GM23248 (cell line): ENCODE measurements at regions not wholly inside any gene's neighbourhood (a gene's known extent, or its start where the extent isn't known, plus 50 kb on each side); places are given as distances from the start of the nearest gene placed in this dataset.

ENCODE experiments used
- DNase-seq: peaks from one replicate; pipeline ENCODE4 v3.0.0-alpha.2; 2015
- H2AFZ ChIP-seq: fragments of 200-600 bp; sonication (generic); 2 replicates; pipeline ENCODE4 v1.6.1; 2016; ENCODE audit warnings: antibody characterized with exemption
- H3F3A ChIP-seq: fragments of 200-600 bp; sonication (generic); 2 replicates; pipeline ENCODE4 v1.6.1; 2016; ENCODE audit warnings: mild to moderate bottlenecking, antibody characterized with exemption, mixed run types; ENCODE audit not compliant: insufficient read depth
- H3K27ac ChIP-seq: fragments of 200-600 bp; sonication (generic); 2 replicates; pipeline ENCODE4 v1.5.1; 2016; ENCODE audit warnings: mild to moderate bottlenecking
- H3K27me3 ChIP-seq: fragments of 200-600 bp; sonication (generic); replicated peaks from 2 replicates; pipeline ENCODE4 v1.6.1; 2016; ENCODE audit warnings: mild to moderate bottlenecking; ENCODE audit not compliant: insufficient read depth
- H3K36me3 ChIP-seq: fragments of 200-600 bp; sonication (generic); 2 replicates; pipeline ENCODE4 v1.6.1; 2016; ENCODE audit warnings: low read depth, mild to moderate bottlenecking
- H3K4me1 ChIP-seq: fragments of 200-600 bp; sonication (generic); 2 replicates; pipeline ENCODE4 v1.6.1; 2016; ENCODE audit warnings: mild to moderate bottlenecking; ENCODE audit not compliant: insufficient read depth
- H3K4me2 ChIP-seq: fragments of 200-600 bp; sonication (generic); one replicate; pipeline ENCODE4 v1.6.1; 2016; ENCODE audit warnings: mild to moderate bottlenecking; ENCODE audit not compliant: unreplicated experiment
- H3K4me3 ChIP-seq: fragments of 200-600 bp; sonication (generic); 2 replicates; pipeline ENCODE4 v1.5.1; 2016; ENCODE audit warnings: mild to moderate bottlenecking
- H3K79me2 ChIP-seq: fragments of 200-600 bp; sonication (generic); 2 replicates; pipeline ENCODE4 v1.6.1; 2016; ENCODE audit warnings: mild to moderate bottlenecking; ENCODE audit not compliant: insufficient read depth
- H3K9ac ChIP-seq: fragments of 200-600 bp; sonication (generic); 2 replicates; pipeline ENCODE4 v1.6.1; 2016; ENCODE audit warnings: mild to moderate bottlenecking
- H3K9me2 ChIP-seq: fragments of 200-600 bp; sonication (generic); 2 replicates; pipeline ENCODE4 v1.6.1; 2016; ENCODE audit warnings: mixed run types, mild to moderate bottlenecking, moderate library complexity; ENCODE audit not compliant: insufficient read depth
- H3K9me3 ChIP-seq: fragments of 200-600 bp; sonication (generic); one replicate; pipeline ENCODE4 v1.6.1; 2017; ENCODE audit warnings: low read depth
- H4K20me1 ChIP-seq: fragments of 200-600 bp; sonication (generic); 2 replicates; pipeline ENCODE4 v1.6.0; 2016; ENCODE audit not compliant: insufficient read depth
- EZH2 ChIP-seq: fragments of 200-600 bp; sonication (generic); IDR thresholded peaks from 2 replicates; pipeline ENCODE4 v1.6.1; 2018; ENCODE audit warnings: antibody characterized with exemption, mild to moderate bottlenecking; ENCODE audit not compliant: insufficient read depth, poor library complexity, severe bottlenecking
- EZH2phosphoT487 ChIP-seq: fragments of 200-600 bp; sonication (generic); IDR thresholded peaks from 2 replicates; pipeline ENCODE4 v1.6.1; 2018; ENCODE audit warnings: antibody characterized with exemption, moderate library complexity, mild to moderate bottlenecking, low read depth; ENCODE audit not compliant: insufficient read depth
- WGBS, 2 experiments: methylation state at CpG; one replicate each; pipeline ENCODE4 v1.1.6; 2015 to 2017; ENCODE audit warnings: low lambda C conversion rate in 2 of 2, low coverage in 1 of 2; ENCODE audit errors: missing lambda C conversion rate in 2 of 2; 5-methylcytosine and 5-hydroxymethylcytosine counted together
- in situ Hi-C: fragments of 300-500 bp; cut with MboI; formaldehyde crosslinking; loops from 2 replicates; pipeline ENCODE4 v1.15.0; 2020

- peak overlapping the region; percentile 17; the same call in 1 of the 2 replicates for H2AFZ ChIP-seq
- DNase-seq, result peak; percentile 83
- H3K79me2 ChIP-seq, result no peaks in the 10 kb centered on the region
- WGBS, 2 experiments, result 1 to 7% methylated on average over 4 of the region's 4 CpGs
- no peaks in the 10 kb centered on the region for H3K27me3 ChIP-seq
- H4K20me1 ChIP-seq, result no peaks in the 10 kb centered on the region
- H3K36me3 ChIP-seq, result no peaks in the 10 kb centered on the region
- in situ Hi-C loops, result no loop called here
- peak overlapping the region; percentile 61 for H3K9ac ChIP-seq
- peak overlapping the region; percentile 67 for H3K4me2 ChIP-seq
- peak overlapping the region; percentile 62 for H3K27ac ChIP-seq
- no peaks in the 10 kb centered on the region for H3K9me2 ChIP-seq
- no peak for TF ChIP-seq EZH2
- no peak for TF ChIP-seq EZH2phosphoT487
- no peaks in the 10 kb centered on the region for H3K9me3 ChIP-seq
- H3F3A ChIP-seq, result peaks cover 3% of the 10 kb centered on the region; the same call in 1 of the 2 replicates
- H3K4me3 ChIP-seq, result no peak overlapping the region
- H3K4me1 ChIP-seq, result peaks cover 14% of the 10 kb centered on the region
These were observed 124.1 kb downstream of the EN1 start for GRCh38 chr2:118723394-118723793.

DNA sequence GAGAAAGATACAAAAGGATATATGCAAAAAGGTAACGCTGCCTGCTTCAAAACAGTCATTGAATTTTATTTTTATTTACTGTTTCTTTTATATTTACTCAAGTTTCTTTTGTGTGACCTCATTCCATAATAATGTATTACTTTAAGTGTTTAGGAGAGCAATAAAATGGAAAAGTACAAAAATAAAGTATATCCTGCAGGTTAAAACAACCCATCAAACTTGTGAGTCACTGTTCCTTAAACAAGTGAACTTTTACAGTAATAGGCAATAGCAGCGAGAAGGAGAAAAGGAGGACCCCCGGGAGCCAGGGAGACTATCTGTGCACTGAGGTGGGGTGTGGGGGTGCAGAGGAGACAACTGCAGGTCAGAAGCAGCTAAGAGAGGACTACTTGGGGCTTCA, 124.5 kb downstream of the EN1 start:
- Histone ChIP-seq H3K9ac (no peak overlapping the region), H3K27me3 (no peaks in the 10 kb centered on the region), H4K20me1 (no peaks in the 10 kb centered on the region), H3K79me2 (no peaks in the 10 kb centered on the region), H3F3A (peaks cover 3% of the 10 kb centered on the region; the same call in 1 of the 2 replicates), H2AFZ (peak overlapping the region; percentile 17; the same call in 1 of the 2 replicates), H3K4me2 (peak overlapping the region; percentile 67), H3K27ac (no peak overlapping the region), H3K9me2 (no peaks in the 10 kb centered on the region), H3K4me1 (peaks cover 14% of the 10 kb centered on the region), H3K36me3 (no peaks in the 10 kb centered on the region), H3K4me3 (no peak overlapping the region), H3K9me3 (no peaks in the 10 kb centered on the region)
- in situ Hi-C loops, result no loop called here
- DNase-seq, result peak; percentile 12
- TF ChIP-seq EZH2 (no peak), EZH2phosphoT487 (no peak)
- 63 to 73% methylated on average over 3 of the region's 3 CpGs for WGBS, 2 experiments

DNA sequence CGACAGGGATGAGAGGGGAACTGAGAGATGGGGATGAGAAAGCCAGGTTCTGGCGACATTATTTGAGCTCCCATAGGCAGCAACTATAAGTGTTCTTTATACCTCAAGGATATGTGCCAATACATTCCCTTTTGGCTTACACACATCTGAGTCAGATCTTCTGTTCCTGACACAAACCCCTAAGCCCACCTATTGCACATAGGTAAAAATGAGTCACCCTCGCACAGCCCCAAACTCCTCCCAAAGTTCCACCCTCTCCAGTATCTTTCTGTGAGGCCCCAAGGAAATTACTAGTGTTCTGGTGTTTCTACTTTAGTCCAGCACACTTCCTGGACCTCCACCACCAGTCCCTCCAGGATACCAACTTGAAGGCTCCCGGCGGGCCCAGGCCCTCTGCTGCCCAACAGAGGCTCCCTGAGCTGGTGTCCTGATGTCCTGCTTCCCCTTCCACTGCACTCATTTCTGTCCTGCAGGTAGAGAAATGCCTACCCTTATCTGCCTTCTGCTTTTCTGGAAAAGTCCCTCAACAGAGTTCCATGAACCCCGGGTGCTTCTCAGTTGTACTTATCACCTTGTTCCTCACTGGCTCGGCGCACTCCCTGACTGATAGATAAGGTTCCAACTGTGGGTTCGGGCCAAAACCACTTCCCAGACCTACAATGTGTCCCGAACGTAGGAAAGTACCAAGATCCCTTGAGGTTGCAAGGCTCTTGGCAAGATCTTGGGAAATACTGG, 125.5 kb downstream of the EN1 start:
- H2AFZ ChIP-seq, result no peak overlapping the region
- DNase-seq, result peak; percentile 8
- no peaks in the 10 kb centered on the region for H3K27me3 ChIP-seq
- in situ Hi-C loops, result no loop called here
- H3K4me1 ChIP-seq, result peaks cover 14% of the 10 kb centered on the region
- H3K36me3 ChIP-seq, result no peaks in the 10 kb centered on the region
- H3K4me3 ChIP-seq, result no peak overlapping the region
- H4K20me1 ChIP-seq, result no peaks in the 10 kb centered on the region
- WGBS, 2 experiments, result 77 to 78% methylated on average over 11 of the region's 11 CpGs
- no peaks in the 10 kb centered on the region for H3K9me2 ChIP-seq
- peaks cover 3% of the 10 kb centered on the region; the same call in 1 of the 2 replicates for H3F3A ChIP-seq
- H3K9me3 ChIP-seq, result no peaks in the 10 kb centered on the region
- no peaks in the 10 kb centered on the region for H3K79me2 ChIP-seq
- TF ChIP-seq EZH2phosphoT487 (no peak), EZH2 (no peak)
- H3K4me2 ChIP-seq, result no peak overlapping the region
- no peak overlapping the region for H3K27ac ChIP-seq
- no peak overlapping the region for H3K9ac ChIP-seq

- Histone ChIP-seq H3F3A (peaks cover 3% of the 10 kb centered on the region; the same call in 1 of the 2 replicates), H3K27ac (no peak overlapping the region), H3K9me2 (no peaks in the 10 kb centered on the region), H3K79me2 (no peaks in the 10 kb centered on the region), H3K4me2 (no peak overlapping the region), H3K9ac (no peak overlapping the region), H2AFZ (no peak overlapping the region), H3K27me3 (no peaks in the 10 kb centered on the region), H3K9me3 (no peaks in the 10 kb centered on the region), H3K4me3 (no peak overlapping the region), H4K20me1 (no peaks in the 10 kb centered on the region), H3K4me1 (peaks cover 14% of the 10 kb centered on the region), H3K36me3 (no peaks in the 10 kb centered on the region)
- WGBS, 2 experiments, result 95 to 97% methylated on average over 4 of the region's 4 CpGs
- TF ChIP-seq EZH2phosphoT487 (no peak), EZH2 (no peak)
- in situ Hi-C loops, result no loop called here
- DNase-seq, result no peak
These were observed 126.6 kb downstream of the EN1 start for GRCh38 chr2:118720866-118721265.
